ENCODE measurements at regions not wholly inside any gene's neighbourhood (a gene's known extent, or its start where the extent isn't known, plus 50 kb on each side); places are given as distances from the start of the nearest gene placed in this dataset.

DNA sequence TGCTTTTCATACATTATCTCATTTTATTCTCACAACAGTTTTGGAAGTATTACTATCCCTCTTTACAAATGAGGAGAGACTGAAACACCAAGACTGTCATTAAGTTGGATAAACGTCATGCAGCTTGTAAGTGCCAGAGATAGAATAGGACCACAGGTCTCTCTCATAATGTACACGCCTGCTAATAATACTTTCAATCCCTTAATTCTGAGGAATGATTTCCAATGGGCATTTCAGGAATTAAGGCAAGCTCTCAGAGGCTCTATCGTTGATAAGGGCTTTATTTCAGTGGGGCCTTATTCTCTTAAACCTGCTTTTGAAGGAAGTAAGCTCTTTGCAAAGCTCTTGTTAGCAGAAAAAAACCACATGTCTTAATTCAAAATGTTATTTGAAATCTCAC is 229.1 kb downstream of the NFKBIZ start:
- peaks cover 10% of the 10 kb centered on the region for H3K4me1 Mint-ChIP-seq (ENCODE audit: low read depth)
- no peak overlapping the region for H3K27ac Mint-ChIP-seq (ENCODE audit: unreplicated experiment)
- DNase-seq (ENCODE audit: low spot score): no peak
- H3K4me3 Mint-ChIP-seq (ENCODE audit: unreplicated experiment): no peak overlapping the region
- TF ChIP-seq CTCF (IDR thresholded peaks at IDR 0.05): no peak
- peaks cover 14% of the 10 kb centered on the region for H3K27me3 Mint-ChIP-seq (ENCODE audit: low read depth)
- no peaks in the 10 kb centered on the region for H3K36me3 Mint-ChIP-seq (ENCODE audit: low read depth)
- H3K9me3 Mint-ChIP-seq (ENCODE audit: low read depth): peaks cover 2% of the 10 kb centered on the region

DNA sequence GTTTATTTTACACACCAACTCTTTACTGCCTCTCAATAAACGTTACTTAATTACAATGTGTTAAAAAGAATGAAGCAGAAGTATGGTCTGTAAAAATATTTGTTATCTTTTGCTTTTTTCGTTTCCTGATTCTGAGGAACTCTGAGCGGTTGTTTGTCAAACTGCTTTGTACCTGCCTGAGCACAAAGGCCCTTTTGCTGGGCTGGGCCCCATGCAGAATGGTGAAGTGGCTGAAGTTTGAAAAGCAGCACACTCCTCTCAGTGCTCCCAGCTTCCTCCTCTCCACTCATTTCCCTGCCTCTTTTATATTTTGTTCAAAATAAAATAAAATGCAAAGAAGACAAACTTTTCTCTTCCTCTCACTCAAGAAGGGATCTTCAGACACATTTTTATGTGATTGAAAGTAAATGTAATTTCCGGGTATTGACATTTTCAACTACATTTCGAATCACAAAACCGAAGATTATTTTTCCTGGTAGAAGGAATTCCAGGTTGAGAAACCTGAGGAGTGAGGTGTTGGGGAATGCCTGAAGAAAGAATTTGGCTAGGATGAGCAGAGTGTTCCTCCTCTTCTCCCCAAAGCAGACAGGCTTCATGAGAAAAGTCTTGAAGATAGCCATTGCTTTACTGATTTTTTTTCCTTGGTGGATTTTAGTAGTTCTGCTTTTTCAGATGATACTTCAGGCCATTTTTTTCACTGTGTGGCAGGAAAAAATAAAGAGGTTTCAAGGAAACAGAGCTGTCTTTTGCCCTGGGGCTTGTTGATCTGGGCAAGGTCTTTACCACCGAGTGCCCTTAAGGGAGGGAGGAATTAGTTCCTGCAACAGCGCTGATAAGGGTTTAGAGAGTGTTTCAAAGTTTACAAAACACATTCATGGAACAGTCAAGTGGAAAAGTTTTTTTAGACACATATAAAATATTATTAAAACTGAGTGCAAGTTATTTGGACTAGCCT is 229.8 kb downstream of the NFKBIZ start:
- H3K9me3 Mint-ChIP-seq (ENCODE audit: low read depth): peaks cover 2% of the 10 kb centered on the region
- H3K36me3 Mint-ChIP-seq (ENCODE audit: low read depth): no peaks in the 10 kb centered on the region
- no peak overlapping the region for H3K4me3 Mint-ChIP-seq (ENCODE audit: unreplicated experiment)
- H3K27ac Mint-ChIP-seq (ENCODE audit: unreplicated experiment): no peak overlapping the region
- peaks cover 13% of the 10 kb centered on the region for H3K4me1 Mint-ChIP-seq (ENCODE audit: low read depth)
- no peak for DNase-seq (ENCODE audit: low spot score)
- H3K27me3 Mint-ChIP-seq (ENCODE audit: low read depth): peaks cover 14% of the 10 kb centered on the region
- no peak for TF ChIP-seq CTCF (IDR thresholded peaks at IDR 0.05)

- Mint-ChIP-seq H3K9me3 (ENCODE audit: low read depth) (peaks cover 2% of the 10 kb centered on the region), H3K27ac (ENCODE audit: unreplicated experiment) (no peak overlapping the region), H3K4me3 (ENCODE audit: unreplicated experiment) (no peak overlapping the region), H3K4me1 (ENCODE audit: low read depth) (peaks cover 17% of the 10 kb centered on the region), H3K27me3 (ENCODE audit: low read depth) (peaks cover 14% of the 10 kb centered on the region), H3K36me3 (ENCODE audit: low read depth) (no peaks in the 10 kb centered on the region)
- no peak for DNase-seq (ENCODE audit: low spot score)
- TF ChIP-seq CTCF (IDR thresholded peaks at IDR 0.05): no peak
These were observed 230.5 kb downstream of the NFKBIZ start for GRCh38 chr3:102079809-102080197.

GRCh38 chr3:102081572-102082289 is 232.4 kb downstream of the NFKBIZ start:
- H3K9me3 Mint-ChIP-seq (ENCODE audit: low read depth): no peaks in the 10 kb centered on the region
- no peaks in the 10 kb centered on the region for H3K36me3 Mint-ChIP-seq (ENCODE audit: low read depth)
- H3K27ac Mint-ChIP-seq (ENCODE audit: unreplicated experiment): no peak overlapping the region
- H3K27me3 Mint-ChIP-seq (ENCODE audit: low read depth): peaks cover 14% of the 10 kb centered on the region
- H3K4me3 Mint-ChIP-seq (ENCODE audit: unreplicated experiment): no peak overlapping the region
- no peak for DNase-seq (ENCODE audit: low spot score)
- peaks cover 18% of the 10 kb centered on the region for H3K4me1 Mint-ChIP-seq (ENCODE audit: low read depth)
- TF ChIP-seq CTCF (IDR thresholded peaks at IDR 0.05): no peak

- Mint-ChIP-seq H3K27ac (ENCODE audit: unreplicated experiment) (no peak overlapping the region), H3K9me3 (ENCODE audit: low read depth) (no peaks in the 10 kb centered on the region), H3K27me3 (ENCODE audit: low read depth) (peaks cover 14% of the 10 kb centered on the region), H3K36me3 (ENCODE audit: low read depth) (no peaks in the 10 kb centered on the region), H3K4me1 (ENCODE audit: low read depth) (peaks cover 10% of the 10 kb centered on the region), H3K4me3 (ENCODE audit: unreplicated experiment) (no peak overlapping the region)
- no peak for TF ChIP-seq CTCF (IDR thresholded peaks at IDR 0.05)
- no peak for DNase-seq (ENCODE audit: low spot score)
These were observed 234.2 kb downstream of the NFKBIZ start for GRCh38 chr3:102083473-102083872.

Measured in chondrocyte (in vitro differentiated cells).